ENCODE measurements at regions not wholly inside any gene's neighbourhood (a gene's known extent, or its start where the extent isn't known, plus 50 kb on each side); places are given as distances from the start of the nearest gene placed in this dataset.
A peak's percentile ranks its signal among the peaks of the same experiment; 100 is the strongest.
"Not testable (repeated sequence)": the region's sequence is repeated elsewhere in the genome, so short reads cannot be mapped to it uniquely, and the experiment has no call there.

GRCh38 chr5:142542078-142542477 is 143.8 kb downstream of the FGF1 start:
- DNase-seq (ENCODE audit: low read depth in 2 of 2): no peak

GRCh38 chr5:142540922-142541422 is 144.9 kb downstream of the FGF1 start:
- no peak for DNase-seq (ENCODE audit: low read depth in 2 of 2)

DNA sequence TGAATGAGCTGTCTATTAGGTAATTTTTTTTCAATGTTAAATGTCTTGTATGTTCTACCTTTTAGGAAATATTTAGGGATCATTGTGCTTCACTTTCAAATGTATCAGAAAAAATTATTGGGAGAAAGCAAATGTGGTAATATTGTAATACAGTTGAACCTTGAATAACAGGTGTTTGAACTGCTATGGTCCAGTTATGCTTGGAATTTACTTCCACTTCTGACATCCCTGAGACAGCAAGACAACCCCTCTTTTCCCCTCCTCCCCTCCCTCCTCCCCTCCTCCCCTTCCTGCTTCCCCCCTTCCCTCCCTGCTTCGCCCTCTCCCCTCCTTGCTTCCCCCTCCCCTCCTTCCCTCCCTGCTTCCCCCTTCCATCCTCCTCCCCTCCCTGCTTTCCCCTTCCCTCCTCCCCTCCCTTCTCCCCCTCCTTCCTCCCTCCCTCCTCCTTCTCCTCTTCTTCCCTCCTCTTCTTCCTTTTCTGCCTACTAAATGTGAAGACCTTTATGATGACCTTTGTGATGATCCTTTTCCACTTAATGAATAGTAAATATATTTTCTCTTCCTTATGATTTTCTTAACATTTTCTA is 146.6 kb downstream of the FGF1 start:
- no peak for DNase-seq (ENCODE audit: low read depth in 2 of 2)

GRCh38 chr5:142537938-142538337 is 148.0 kb downstream of the FGF1 start:
- peak; percentile 52 to 56 for DNase-seq (ENCODE audit: low read depth in 2 of 2)

DNA sequence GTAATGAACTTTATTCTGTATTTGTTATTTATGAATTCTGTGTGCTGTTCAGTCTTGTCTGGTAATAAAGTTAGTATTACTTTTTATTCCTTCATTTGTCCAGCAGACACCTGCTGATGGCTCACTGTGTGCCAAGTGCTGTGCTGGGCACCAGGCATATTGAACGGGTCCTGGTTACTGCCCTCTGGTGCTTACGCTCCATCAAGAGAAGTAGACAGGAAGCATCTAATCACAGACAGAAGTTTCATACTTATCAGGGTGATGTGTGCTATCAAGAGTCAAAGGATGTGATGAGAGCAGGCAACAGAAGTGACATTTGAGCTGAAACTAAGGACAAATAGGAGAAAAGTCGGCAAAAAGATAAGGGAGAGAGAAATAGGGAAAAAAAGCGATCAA is 153.1 kb downstream of the FGF1 start:
- DNase-seq (ENCODE audit: low read depth in 2 of 2): no peak

GRCh38 chr5:142531977-142532780 is 153.7 kb downstream of the FGF1 start:
- DNase-seq (ENCODE audit: low read depth in 2 of 2): peak in 1 of 2 donors; percentile 52

- DNase-seq (ENCODE audit: low read depth in 2 of 2): no peak
Measured at GRCh38 chr5:142530904-142531303, 155.0 kb downstream of the FGF1 start.

- DNase-seq (ENCODE audit: low read depth in 2 of 2): peak in 1 of 2 donors; percentile 83
Measured at GRCh38 chr5:142529626-142530278, 156.1 kb downstream of the FGF1 start.

- no peak for DNase-seq (ENCODE audit: low read depth in 2 of 2)
Measured at GRCh38 chr5:142527664-142528295, 158.1 kb downstream of the FGF1 start.

DNA sequence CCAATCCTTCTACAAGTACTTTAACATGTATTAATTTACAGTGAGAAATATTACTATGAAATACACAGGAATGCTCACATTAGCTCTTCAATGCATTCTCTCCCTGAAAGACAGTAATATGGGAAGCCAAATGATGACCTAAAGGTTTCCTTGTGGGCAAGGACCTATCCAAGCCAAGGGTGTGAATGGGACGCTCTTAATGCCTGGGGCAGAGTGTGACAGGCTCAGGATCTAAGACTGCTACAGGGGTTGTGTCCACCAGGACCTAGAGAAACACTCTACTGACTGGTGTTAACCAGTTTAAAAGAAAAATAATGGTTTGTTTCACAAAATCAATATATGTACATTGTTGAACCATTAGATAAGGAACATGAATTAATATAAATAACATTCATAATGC is 158.7 kb downstream of the FGF1 start:
- no peak for DNase-seq (ENCODE audit: low read depth in 2 of 2)

DNA sequence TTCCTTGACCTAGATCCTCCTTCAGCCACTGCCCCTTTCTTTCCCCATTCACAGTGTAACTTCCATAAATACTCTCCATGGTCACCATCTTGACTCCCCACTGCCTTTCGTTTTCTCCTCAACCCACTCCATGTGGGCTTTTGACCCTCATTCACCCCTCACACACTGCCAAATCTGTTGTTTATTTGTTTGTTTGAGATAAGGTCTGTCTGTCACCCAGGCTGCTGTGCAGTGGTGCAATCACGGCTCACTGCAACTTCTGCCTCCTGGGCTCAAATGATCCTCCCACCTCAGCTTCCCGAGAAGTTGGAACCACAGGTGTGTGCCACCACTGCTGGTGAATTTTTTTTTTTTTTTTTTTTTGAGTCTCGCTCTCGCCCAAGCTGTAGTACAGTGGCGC is 162.9 kb downstream of the FGF1 start:
- no peak for DNase-seq (ENCODE audit: low read depth in 2 of 2)

DNA sequence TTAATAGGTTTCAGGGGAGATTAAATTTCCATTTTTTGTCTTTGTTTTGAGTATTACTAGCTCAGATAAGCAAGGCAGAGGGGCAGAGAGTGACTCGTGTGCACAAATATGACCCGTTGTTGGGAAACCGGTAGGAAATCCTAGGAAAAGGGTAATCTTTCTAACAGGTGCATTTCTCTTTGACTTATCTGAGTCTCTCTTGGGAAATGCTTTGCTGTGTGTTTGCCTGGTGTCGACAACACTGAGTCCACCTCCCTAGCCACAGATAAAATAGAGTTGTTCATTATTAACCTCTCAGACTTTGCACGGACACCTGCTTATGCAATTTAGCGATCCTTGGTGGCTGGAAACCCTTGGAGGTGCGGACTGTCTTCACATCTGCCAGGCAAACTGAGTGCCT is 164.2 kb downstream of the FGF1 start:
- no peak for DNase-seq (ENCODE audit: low read depth in 2 of 2)

DNA sequence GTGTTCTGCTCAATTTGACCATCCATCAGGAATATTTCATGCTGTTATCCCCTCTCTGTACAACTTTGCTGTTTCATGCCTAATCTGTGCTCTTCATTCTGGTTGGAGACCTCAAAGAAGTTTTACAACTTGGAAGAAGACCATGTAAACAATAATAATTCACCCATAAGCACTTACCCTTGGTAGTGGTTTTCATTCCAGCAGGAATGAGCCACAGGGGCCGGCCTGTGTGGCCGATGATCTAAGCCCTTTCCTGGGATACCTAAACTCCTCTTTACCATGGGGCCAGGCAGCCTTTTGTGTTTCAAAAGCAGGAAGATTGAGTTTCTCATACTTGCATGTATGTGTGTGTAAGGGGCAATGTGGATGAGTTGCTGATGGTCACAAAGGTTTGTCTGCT is 165.0 kb downstream of the FGF1 start:
- DNase-seq (ENCODE audit: low read depth in 2 of 2): no peak

- DNase-seq (ENCODE audit: low read depth in 2 of 2): not testable (repeated sequence)
Measured at GRCh38 chr5:142519913-142520312, 166.0 kb downstream of the FGF1 start.

DNA sequence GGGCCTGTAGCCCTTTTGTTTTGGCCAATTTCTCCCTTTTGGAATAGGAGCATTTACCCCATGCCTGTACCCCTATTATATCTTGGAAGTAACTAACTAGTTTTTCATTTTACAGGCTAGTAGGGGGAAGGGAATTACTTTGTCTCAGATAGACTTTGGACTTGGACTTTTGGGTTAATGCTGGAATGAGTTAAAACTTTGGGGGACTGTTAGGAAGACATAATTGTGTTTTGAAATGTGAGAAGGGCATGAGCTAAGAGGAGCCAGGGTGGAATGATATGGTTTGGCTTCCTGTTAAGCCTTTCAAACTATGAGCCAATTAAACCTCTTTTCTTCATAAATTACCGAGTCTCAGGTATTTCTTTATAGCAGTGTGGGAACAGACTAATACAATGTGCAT is 168.1 kb downstream of the FGF1 start:
- DNase-seq (ENCODE audit: low read depth in 2 of 2): no peak

GRCh38 chr5:142516732-142517131 is 169.2 kb downstream of the FGF1 start:
- no peak for DNase-seq (ENCODE audit: low read depth in 2 of 2)

- peak in 1 of 2 donors; percentile 28 for DNase-seq (ENCODE audit: low read depth in 2 of 2)
Measured at GRCh38 chr5:142515036-142515435, 170.9 kb downstream of the FGF1 start.

- no peak for DNase-seq (ENCODE audit: low read depth in 2 of 2)
Measured at GRCh38 chr5:142514196-142514595, 171.7 kb downstream of the FGF1 start.

DNA sequence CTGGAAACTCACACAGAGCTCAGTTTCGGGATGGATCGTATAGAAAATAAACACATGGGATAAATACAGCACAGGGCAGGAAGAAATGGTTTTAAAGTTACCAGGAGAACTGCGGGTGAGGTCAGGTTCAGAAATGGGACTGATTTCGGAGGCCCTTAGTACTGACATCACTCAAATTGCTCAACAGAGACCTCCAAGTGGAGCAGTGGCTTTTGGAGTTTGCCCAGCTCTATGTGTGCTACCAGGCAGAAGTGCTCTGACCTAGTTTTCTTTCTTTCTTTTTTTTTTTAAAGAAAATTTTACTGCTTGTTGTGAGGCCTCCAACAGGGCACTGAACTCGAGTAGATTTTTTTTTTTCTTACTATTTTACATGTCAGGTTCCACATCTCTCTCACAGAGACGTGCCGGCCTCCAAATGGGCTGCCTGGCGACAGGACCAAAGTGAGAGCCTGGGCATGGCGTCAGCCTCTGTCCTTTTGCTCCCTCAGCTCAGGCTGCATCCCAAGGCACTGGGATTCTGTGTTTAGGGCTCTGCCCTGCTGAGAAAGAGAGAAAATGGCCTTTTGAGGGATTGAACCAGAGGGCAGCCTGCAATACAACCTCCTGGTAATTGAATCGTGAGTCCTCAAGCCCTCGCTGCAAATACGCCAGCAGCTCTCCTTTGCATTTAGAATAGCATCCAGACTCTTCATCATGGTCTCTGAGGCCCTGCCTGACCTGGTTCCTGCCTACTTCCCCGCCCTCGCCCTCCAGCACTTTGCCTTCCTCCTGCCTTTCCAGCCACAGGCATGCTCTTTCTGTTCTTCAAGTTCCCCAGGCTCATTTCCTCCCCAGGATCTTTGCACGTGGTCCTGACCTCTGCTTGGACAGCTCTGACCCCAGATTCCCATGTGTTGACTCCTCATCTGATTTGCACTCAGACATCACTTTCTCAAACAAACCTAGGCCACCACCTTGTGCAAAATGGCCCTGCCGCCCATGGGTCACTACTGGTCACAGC is 173.5 kb downstream of the FGF1 start:
- peak in 1 of 2 donors; percentile 13 for DNase-seq (ENCODE audit: low read depth in 2 of 2)

DNA sequence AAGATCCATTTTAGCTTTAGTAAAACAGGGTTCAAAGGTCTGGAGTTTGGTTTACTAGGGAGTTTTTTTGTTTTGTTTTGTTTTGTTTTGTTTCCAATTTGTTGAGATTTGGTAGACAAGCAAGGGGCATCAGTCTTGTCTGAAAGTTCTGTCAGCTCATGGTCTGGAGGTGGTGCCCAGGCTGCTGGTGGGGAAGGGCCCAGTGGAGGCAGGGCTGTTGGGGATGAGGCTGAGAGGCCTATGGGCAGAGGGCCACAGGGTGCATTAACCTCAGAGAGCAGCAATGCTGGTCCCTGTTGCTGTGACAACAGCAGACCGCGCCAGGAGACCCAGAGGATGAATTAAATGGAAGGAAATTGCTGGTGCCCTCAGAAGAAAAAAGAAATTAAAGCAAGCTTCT is 174.5 kb downstream of the FGF1 start:
- DNase-seq (ENCODE audit: low read depth in 2 of 2): no peak

GRCh38 chr5:142509026-142509425 is 176.9 kb downstream of the FGF1 start:
- no peak for DNase-seq (ENCODE audit: low read depth in 2 of 2)

Data from dermis microvascular lymphatic vessel endothelial cell (primary cell).